ENCODE measurements at regions not wholly inside any gene's neighbourhood (a gene's known extent, or its start where the extent isn't known, plus 50 kb on each side); places are given as distances from the start of the nearest gene placed in this dataset.
"Not testable (repeated sequence)": the region's sequence is repeated elsewhere in the genome, so short reads cannot be mapped to it uniquely, and the experiment has no call there.

DNA sequence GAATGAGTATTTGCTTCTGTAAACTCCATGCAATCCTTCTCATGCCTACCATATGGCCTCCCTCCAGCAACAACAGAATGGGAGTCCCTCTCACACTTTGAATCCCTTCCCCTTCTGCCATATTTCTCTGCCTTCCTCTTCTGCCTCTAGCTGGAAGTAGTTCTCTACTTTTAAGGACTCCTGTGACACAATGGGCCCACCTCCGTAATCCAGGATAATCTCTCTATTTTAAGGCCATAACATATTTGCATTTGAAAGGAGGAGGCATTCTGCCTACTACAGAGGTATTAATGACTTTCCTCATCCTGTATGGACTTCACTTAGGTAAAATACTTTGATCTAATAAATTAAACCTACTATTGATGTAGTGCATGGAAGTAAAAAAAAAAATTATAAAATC is 155.4 kb upstream of the ITGA1 start:
- no peaks in the 10 kb centered on the region for H4K20me1 ChIP-seq (ENCODE audit: control insufficient read depth, insufficient read depth, low read depth, low read length)
- no peak overlapping the region for H3K4me2 ChIP-seq (ENCODE audit: low read length)
- H3K4me3 ChIP-seq (ENCODE audit: low read length) = no peak overlapping the region
- no peaks in the 10 kb centered on the region for H3K9me2 ChIP-seq (replicated peaks; ENCODE audit: control insufficient read depth, low read length)
- H3K4me1 ChIP-seq (ENCODE audit: control insufficient read depth, low read length) = no peaks in the 10 kb centered on the region
- no peak overlapping the region for H3K27ac ChIP-seq (ENCODE audit: low read depth, low read length)
- H3K79me2 ChIP-seq (ENCODE audit: control insufficient read depth, low read length) = no peaks in the 10 kb centered on the region
- no peaks in the 10 kb centered on the region for H3K27me3 ChIP-seq (ENCODE audit: control insufficient read depth, low read length)
- H3F3A ChIP-seq (ENCODE audit: control insufficient read depth, insufficient read depth) = no peaks in the 10 kb centered on the region
- H3K9me3 ChIP-seq (ENCODE audit: control insufficient read depth, insufficient read depth, low read length) = no peaks in the 10 kb centered on the region
- H3K36me3 ChIP-seq (ENCODE audit: control insufficient read depth, low read length) = no peaks in the 10 kb centered on the region
- TF ChIP-seq, protein P1, sequence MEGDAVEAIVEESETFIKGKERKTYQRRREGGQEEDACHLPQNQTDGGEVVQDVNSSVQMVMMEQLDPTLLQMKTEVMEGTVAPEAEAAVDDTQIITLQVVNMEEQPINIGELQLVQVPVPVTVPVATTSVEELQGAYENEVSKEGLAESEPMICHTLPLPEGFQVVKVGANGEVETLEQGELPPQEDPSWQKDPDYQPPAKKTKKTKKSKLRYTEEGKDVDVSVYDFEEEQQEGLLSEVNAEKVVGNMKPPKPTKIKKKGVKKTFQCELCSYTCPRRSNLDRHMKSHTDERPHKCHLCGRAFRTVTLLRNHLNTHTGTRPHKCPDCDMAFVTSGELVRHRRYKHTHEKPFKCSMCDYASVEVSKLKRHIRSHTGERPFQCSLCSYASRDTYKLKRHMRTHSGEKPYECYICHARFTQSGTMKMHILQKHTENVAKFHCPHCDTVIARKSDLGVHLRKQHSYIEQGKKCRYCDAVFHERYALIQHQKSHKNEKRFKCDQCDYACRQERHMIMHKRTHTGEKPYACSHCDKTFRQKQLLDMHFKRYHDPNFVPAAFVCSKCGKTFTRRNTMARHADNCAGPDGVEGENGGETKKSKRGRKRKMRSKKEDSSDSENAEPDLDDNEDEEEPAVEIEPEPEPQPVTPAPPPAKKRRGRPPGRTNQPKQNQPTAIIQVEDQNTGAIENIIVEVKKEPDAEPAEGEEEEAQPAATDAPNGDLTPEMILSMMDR (IDR thresholded peaks at IDR 0.05; ENCODE audit: low read depth, low read length, poor library complexity, severe bottlenecking) = no peak
- TF ChIP-seq EZH2phosphoT487 (IDR thresholded peaks at IDR 0.05; ENCODE audit: borderline replicate concordance, low read length) = no peak

DNA sequence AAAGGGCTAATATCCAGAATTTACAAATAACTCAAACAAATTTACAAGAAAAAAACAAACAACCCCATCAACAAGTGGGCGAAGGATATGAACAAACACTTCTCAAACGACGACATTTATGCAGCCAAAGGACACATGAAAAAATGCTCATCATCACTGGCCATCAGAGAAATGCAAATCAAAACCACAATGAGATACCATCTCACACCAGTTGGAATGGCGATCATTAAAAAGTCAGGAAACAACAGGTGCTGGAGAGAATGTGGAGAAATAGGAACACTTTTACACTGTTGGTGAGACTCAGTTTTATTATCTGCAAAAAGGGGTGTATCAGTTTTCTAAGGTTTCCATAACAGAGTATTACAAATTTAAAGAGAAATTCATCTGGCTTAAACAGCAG is 153.5 kb upstream of the ITGA1 start:
- not testable (repeated sequence) for H3K4me2 ChIP-seq (ENCODE audit: low read length); H3K4me1 ChIP-seq (ENCODE audit: control insufficient read depth, low read length); H4K20me1 ChIP-seq (ENCODE audit: control insufficient read depth, insufficient read depth, low read depth, low read length); H3K36me3 ChIP-seq (ENCODE audit: control insufficient read depth, low read length); H3K9me2 ChIP-seq (replicated peaks; ENCODE audit: control insufficient read depth, low read length); H3K27ac ChIP-seq (ENCODE audit: low read depth, low read length); H3K4me3 ChIP-seq (ENCODE audit: low read length); H3K9me3 ChIP-seq (ENCODE audit: control insufficient read depth, insufficient read depth, low read length); H3K79me2 ChIP-seq (ENCODE audit: control insufficient read depth, low read length); H3F3A ChIP-seq (ENCODE audit: control insufficient read depth, insufficient read depth); H3K27me3 ChIP-seq (ENCODE audit: control insufficient read depth, low read length)

DNA sequence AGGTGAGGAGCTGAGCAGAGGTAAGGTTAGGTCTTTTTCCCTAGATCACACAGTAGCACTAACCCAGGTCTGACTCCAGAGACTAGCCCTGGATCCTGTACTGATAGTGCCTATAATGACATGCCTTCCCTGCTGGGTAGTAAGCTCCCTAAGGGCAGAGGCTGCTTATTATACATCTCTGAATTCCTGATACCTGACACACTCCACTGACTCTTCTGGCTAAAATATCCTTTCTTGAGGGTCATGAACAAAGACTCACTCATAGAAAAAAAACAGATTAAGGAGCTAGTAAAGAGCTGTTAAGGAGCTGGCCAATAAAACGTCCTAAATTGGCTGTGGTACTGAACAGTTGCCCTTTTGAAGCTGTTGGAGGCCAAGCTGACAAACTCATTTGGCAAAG is 149.0 kb upstream of the ITGA1 start:
- Histone ChIP-seq H3K4me2 (ENCODE audit: low read length) (no peak overlapping the region), H3K79me2 (ENCODE audit: control insufficient read depth, low read length) (no peaks in the 10 kb centered on the region), H3K9me3 (ENCODE audit: control insufficient read depth, insufficient read depth, low read length) (no peaks in the 10 kb centered on the region), H3K4me3 (ENCODE audit: low read length) (no peak overlapping the region), H3K36me3 (ENCODE audit: control insufficient read depth, low read length) (no peaks in the 10 kb centered on the region), H4K20me1 (ENCODE audit: control insufficient read depth, insufficient read depth, low read depth, low read length) (no peaks in the 10 kb centered on the region), H3K9me2 (replicated peaks; ENCODE audit: control insufficient read depth, low read length) (no peaks in the 10 kb centered on the region), H3F3A (ENCODE audit: control insufficient read depth, insufficient read depth) (no peaks in the 10 kb centered on the region), H3K27ac (ENCODE audit: low read depth, low read length) (no peak overlapping the region), H3K4me1 (ENCODE audit: control insufficient read depth, low read length) (no peaks in the 10 kb centered on the region), H3K27me3 (ENCODE audit: control insufficient read depth, low read length) (no peaks in the 10 kb centered on the region)
- TF ChIP-seq EZH2phosphoT487 (IDR thresholded peaks at IDR 0.05; ENCODE audit: borderline replicate concordance, low read length) = no peak
- TF ChIP-seq, protein P1 (IDR thresholded peaks at IDR 0.05; ENCODE audit: low read depth, low read length, poor library complexity, severe bottlenecking) = no peak

DNA sequence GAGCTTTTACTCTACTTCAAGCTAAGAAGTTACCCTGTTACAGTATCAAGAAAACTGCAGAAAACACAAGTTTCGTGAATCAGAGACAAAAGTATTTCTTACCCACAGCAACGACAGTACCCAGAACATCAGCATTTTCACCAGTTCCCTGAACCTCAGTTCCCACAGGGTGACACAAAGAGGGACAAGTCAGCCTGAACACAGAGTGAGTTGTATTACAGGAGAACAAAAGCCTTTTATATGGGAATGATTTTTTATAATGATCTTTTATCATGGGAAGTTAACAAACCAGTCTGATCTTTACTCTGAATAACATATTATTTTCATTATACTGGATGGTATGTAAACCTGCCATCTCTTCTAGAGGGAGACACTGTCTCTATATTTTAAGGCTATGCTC is 139.0 kb upstream of the ITGA1 start:
- Histone ChIP-seq H3K36me3 (ENCODE audit: control insufficient read depth, low read length) (no peaks in the 10 kb centered on the region), H3K4me2 (ENCODE audit: low read length) (no peak overlapping the region), H3K4me1 (ENCODE audit: control insufficient read depth, low read length) (no peaks in the 10 kb centered on the region), H3K4me3 (ENCODE audit: low read length) (no peak overlapping the region), H3K27me3 (ENCODE audit: control insufficient read depth, low read length) (no peaks in the 10 kb centered on the region), H3F3A (ENCODE audit: control insufficient read depth, insufficient read depth) (no peaks in the 10 kb centered on the region), H3K79me2 (ENCODE audit: control insufficient read depth, low read length) (no peaks in the 10 kb centered on the region), H3K9me3 (ENCODE audit: control insufficient read depth, insufficient read depth, low read length) (no peaks in the 10 kb centered on the region), H3K9me2 (replicated peaks; ENCODE audit: control insufficient read depth, low read length) (no peaks in the 10 kb centered on the region), H4K20me1 (ENCODE audit: control insufficient read depth, insufficient read depth, low read depth, low read length) (no peaks in the 10 kb centered on the region), H3K27ac (ENCODE audit: low read depth, low read length) (no peak overlapping the region)
- no peak for TF ChIP-seq EZH2phosphoT487 (IDR thresholded peaks at IDR 0.05; ENCODE audit: borderline replicate concordance, low read length)
- TF ChIP-seq, protein P1 (IDR thresholded peaks at IDR 0.05; ENCODE audit: low read depth, low read length, poor library complexity, severe bottlenecking) = no peak

All from DOHH2 (cell line).